ENCODE measurements at regions not wholly inside any gene's neighbourhood (a gene's known extent, or its start where the extent isn't known, plus 50 kb on each side); places are given as distances from the start of the nearest gene placed in this dataset.

DNA sequence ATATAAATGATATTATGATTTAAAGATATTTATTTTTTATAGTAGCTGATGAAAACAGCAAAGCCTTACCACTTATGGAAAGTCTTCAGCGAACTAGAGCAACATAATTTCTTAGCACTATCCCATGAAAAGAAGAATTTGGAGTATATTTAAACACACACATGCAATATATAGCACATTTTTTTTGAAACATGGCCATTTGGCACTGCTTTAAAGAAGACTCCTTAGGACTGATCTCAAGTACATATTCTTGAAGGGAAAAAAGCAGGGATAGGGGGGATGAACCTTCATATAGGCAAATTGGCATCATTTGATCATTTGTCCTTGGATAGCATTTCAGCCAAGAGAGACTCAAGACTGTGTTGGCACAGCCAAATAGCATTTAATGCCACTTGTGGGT is 193.3 kb downstream of the ANKRD50 start:
- DNase-seq: no peak

DNA sequence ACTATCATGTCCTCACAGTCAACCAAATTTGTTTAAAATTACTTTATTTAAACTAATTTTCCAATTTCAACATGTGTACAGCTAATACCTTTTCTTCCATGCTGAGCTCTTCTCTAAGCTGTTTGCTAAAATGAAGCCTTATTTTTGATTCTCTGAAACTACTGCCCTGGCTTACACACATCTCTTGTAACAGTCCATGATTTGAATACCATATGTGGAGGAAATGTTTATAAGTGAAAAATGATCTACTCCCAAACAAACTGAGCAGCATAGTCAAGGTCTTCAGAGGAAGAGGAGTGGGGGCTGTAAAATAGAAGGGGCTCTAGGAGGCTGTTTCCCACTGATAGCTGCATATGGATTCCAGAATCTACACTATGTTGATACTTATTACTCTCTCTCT is 188.7 kb downstream of the ANKRD50 start:
- DNase-seq: no peak

- no peak for DNase-seq
These were observed 187.0 kb downstream of the ANKRD50 start for GRCh38 chr4:124525524-124525923.

GRCh38 chr4:124526331-124526730 is 186.2 kb downstream of the ANKRD50 start:
- no peak for DNase-seq

- DNase-seq: no peak
These were observed 185.8 kb downstream of the ANKRD50 start for GRCh38 chr4:124526769-124527168.

DNA sequence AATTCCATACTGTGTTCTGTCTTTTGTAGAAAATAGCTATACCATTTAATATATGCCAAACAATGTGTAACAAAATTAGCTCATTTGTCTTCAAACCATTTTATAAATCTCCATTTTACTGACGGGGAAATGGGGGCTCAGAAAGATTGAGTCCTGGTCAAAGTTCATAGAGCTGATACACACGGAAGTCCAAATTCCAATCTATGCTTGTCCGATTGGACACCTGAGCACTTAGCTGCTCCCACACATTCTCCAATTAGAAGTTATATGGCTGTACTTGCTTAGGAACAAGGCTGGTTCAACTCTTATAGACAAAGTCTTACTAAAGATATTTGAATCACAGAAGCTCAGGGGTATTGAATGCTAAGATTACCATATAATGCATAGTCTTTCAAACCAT is 185.2 kb downstream of the ANKRD50 start:
- DNase-seq: no peak

DNA sequence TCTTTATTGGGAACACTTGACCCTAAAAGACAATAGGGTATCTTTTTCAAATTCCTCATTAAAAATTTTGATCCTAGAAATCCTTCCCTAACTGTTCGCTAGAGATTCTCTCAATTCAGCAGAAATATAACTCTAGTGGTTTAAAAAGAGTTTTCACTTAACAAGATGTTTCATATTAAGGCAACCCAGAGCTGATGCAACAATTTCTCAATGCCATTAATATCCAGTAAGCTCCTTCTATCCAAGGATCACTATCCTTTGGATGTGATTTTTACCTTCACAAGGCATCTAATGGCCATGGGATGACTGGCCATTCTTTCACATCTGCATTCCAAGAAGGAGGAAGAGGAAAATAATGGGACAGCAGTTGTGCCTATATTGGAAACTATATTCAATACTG is 183.4 kb downstream of the ANKRD50 start:
- no peak for DNase-seq

GRCh38 chr4:124530464-124531077 is 182.0 kb downstream of the ANKRD50 start:
- no peak for DNase-seq

DNA sequence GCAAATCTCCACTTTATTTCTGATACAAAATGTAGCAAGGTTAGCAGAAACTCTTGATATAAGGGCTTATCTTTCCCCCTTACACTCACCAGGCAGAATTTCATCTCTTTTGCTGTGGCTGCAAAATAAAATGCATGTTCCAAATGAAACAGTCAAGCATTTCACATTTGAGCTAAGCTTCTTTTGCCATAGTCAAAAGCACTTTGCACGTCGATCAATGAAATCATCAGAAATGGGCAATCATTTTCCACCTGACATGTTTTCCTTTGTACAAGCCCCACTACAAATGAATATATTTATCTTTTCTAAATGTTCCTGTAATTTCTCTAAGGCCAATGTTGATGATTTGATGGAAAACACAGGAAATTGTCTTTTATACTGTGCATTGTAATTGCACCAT is 178.4 kb downstream of the ANKRD50 start:
- DNase-seq: no peak

DNA sequence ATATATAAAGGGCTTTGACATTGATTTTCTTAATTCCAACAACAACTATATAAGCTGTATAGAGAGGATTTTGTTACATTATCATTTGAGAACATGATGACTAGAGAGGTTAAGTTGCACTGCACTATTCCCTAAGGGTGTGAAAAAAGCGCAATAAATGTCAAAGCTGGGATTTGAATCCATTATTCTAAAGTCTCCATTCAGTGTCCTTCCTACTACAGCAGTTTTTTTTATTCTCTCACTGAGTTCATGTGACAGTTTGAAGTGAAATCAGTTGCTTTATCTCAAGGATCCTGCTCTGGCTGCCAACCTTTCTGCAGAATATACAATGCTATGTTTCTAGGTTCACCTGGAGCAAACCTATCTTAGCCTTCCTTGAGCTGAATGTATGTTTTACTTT is 177.5 kb downstream of the ANKRD50 start:
- no peak for DNase-seq

- DNase-seq: no peak
These were observed 175.6 kb downstream of the ANKRD50 start for GRCh38 chr4:124536946-124537345.

GRCh38 chr4:124537971-124538370 is 174.6 kb downstream of the ANKRD50 start:
- no peak for DNase-seq

DNA sequence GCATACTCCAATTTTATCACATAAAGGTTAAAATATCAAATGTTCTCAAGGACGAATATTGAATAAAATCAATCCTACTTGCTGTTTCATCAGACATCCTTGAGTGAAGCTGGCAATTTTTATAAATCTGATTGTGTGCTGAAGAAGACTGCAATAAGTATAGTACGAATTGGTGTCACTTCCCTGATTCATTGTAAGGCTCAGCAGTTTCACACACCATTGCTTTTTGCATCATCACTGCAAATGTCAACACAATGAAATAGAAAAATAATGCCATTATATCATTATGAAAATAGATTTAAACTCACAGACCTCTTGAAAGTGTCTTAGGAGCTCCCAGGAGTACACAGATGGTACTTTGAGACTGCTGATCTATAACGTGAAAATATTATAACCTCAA is 172.5 kb downstream of the ANKRD50 start:
- no peak for DNase-seq

- no peak for DNase-seq
These were observed 170.7 kb downstream of the ANKRD50 start for GRCh38 chr4:124541652-124542420.

- DNase-seq: no peak
These were observed 156.6 kb downstream of the ANKRD50 start for GRCh38 chr4:124555959-124556358.

DNA sequence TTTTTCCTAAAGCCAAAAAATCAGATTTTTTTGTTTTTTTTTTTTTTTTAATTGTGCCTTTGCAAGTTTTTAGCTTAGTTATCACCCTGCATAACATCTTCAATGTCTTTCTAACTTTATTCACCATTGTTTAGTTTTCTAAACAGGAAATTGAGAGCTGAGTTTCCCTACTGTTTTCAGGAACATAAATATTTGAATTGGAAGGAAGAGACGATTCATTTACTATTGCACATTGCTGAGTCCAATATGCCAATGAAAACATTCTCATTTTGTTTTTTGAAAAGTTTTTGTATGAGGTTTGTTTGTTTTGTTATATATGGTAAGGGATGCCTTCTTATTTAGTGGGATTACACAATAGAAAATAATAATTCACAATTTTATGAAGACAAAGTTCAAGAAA is 148.4 kb downstream of the ANKRD50 start:
- no peak for DNase-seq

DNA sequence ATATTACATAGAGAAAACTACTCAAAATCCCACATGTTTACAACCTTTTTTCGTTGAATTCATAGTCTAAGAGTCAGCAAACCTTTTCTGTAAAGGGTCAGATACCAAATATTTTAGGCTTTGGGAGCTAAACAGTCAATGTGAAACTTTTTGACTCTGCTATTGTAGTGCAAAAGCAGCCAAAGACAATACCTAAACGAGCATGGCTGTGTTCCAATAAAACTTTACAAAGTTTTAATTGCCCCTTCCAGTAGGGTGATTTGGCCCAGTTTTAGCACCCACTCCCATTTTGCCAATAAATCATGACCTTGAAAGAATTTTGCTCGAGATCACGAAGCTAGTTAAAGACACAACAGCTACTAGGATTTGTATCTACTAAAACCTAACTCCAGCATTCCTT is 147.2 kb downstream of the ANKRD50 start:
- no peak for DNase-seq

DNA sequence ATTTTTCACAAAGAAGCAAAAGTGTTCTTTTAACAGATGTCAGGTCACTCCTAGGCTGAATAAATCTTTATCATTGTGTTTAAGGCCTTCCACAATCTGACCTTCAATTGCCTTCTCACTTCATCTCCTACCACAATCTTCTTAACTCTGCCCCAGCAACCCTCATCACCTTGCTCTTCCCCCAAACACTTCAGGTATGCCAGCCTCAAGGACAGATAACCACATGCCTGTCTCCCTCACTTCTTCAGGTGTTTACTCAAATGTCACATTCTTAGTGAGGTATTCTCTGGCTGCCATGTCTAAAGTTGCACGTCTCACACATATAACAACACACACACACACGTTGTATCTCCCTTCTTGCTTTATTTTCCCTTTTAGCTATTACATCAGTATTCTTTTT is 146.5 kb downstream of the ANKRD50 start:
- DNase-seq: no peak

DNA sequence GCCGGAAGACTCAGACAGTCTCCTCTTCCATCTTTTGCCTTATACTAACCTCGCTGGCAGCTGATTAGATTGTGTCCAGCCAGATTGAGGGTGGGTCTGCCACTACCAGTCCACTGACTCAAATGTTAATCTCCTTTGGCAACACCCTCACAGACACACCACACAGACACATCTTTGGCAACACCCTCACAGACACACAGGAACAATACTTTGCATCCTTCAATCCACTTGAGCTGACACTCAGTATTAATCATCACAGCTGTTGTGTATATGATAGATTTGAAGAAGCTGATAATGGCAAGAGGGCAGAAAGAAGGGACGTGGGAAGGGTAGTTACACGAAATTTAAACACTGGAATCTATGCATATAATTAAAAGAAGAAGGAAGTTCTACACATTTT is 139.5 kb downstream of the ANKRD50 start:
- DNase-seq: no peak

DNA sequence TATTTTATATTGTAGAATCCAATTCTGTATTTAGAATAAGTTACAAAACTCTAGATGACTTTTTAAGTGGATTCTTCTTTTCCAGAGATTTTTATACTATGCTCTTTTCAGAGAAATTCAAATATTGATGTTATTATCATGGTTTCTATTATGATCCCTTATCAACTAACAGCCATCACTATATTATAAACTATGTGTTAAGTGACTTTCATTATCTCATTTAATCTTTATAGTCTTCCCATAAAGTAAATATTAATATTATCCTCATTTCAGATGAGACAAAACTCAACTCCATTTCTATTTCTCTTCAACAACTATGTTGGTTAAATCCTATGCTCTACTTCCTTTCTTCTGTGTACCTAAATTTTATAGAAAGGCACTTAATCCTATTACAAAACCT is 132.6 kb downstream of the ANKRD50 start:
- no peak for DNase-seq

- no peak for DNase-seq
These were observed 128.7 kb downstream of the ANKRD50 start for GRCh38 chr4:124583797-124584196.

DNA sequence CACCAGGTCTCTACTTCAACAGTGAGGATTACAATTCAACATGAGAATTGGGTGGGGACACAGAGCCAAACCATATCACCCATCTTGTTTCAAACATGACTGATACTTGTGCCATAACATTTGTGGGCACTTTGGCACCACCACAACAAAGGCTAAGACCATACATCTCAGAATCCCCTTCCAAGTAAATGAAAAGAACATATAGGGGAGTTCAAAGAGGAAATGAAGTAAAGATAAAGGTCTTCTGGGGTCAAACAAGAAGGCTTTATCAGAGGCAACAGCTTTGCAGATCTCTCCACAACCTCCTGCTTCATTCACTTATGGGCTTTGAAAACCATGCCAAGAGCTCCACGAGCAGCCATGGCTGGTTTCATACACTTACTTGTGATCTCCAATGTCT is 122.7 kb downstream of the ANKRD50 start:
- DNase-seq: no peak

DNA sequence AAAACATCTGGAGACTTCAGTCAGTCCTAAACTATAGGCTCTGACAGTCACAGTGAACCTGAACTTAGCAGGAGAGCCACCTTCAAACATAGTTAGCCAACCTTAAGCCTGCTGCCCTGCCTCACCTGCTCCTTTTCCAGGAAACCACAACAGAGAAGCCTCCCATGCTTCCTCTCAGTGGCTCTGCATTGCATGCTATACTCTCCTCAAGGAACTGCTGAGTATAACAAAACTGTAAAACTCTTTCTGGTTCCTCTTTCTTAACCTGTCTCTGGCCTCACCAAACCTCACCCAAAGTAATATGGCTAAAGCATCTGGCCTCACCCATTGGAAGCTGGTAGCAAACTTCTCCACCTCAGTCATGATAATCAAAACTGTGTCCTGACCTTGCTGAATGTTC is 122.1 kb downstream of the ANKRD50 start:
- DNase-seq: no peak

GRCh38 chr4:124591637-124592036 is 120.9 kb downstream of the ANKRD50 start:
- DNase-seq: no peak

- DNase-seq: no peak
These were observed 119.0 kb downstream of the ANKRD50 start for GRCh38 chr4:124593494-124593893.

Measured in CD4-positive, alpha-beta T cell treated with Interleukin-21 for 1 hour (primary cell).